ENCODE measurements at regions not wholly inside any gene's neighbourhood (a gene's known extent, or its start where the extent isn't known, plus 50 kb on each side); places are given as distances from the start of the nearest gene placed in this dataset.

DNA sequence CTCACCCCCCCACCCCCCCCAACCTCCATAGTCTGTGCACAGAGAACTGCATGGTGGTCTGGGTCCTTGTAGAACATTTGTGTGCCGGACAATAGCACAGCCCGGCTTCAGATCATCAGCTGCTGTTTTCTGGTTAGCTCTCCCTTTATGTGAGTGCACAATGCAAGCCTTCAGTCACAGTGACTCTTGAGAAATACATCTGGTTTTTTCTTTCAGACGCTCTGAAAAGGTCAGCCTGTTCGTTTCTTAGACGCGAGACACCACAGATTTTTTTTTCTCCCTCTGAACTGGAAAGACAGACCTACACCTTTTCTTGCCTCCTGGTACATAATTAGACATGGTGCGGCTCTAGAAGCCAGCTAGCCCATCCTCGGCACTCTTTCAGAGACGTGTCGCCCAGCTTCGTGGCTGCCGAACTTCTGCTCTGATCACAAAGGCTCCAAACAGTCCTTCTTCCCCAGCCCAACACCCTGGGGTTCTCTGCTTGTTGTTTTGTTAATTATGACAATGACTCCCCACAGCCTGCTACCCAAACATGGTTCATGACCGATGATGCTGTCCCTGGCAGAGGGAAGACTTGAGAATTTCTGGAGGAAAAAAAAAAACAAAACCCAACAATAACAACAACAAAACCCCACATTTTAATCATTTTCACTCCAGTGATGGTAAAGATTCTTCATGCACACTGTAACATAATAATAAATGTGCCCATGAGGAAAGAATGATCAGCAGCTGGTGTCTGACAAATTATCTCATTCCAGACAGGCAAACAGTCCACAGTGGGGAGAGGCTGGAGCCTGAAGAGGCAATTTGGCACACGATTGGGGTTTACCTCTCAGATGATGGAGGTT lies 241.4 kb upstream of the ZNF462 start:
- DNase-seq = no peak

DNA sequence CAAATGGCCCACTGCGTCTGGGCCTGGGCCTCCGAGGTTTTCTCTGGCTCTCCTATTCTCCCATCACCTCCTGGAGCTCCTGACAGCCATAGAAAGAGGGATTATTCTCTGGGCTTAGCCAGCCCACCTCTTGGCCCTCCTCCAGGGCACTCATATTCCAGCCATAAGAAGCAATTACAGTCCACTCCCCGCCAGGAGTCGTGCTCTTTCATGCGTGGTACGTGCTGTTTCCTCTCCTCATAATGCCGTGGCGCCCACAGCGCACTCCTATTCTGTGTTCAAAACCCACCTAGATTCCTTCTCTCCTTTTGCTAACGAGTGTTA lies 240.8 kb upstream of the ZNF462 start:
- no peak for DNase-seq

DNA sequence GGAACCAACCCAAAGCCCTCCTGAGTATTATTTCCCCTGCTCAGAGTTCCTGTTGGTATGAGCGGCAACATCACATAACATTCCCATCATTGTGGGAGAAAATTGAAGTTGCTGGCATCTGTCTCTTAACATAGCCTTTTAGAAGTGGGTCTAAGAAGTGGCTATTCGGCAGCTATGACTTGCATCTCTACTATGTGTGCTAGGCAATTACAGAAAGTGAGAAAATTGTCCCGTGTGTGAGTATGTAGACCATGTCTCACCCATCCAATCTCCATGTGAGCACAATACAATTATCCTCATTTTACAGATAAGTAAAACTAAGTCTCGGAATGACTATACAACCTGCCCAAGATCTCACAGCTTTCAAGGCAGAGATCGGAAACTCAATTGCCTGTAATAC lies 239.4 kb upstream of the ZNF462 start:
- no peak for DNase-seq

DNA sequence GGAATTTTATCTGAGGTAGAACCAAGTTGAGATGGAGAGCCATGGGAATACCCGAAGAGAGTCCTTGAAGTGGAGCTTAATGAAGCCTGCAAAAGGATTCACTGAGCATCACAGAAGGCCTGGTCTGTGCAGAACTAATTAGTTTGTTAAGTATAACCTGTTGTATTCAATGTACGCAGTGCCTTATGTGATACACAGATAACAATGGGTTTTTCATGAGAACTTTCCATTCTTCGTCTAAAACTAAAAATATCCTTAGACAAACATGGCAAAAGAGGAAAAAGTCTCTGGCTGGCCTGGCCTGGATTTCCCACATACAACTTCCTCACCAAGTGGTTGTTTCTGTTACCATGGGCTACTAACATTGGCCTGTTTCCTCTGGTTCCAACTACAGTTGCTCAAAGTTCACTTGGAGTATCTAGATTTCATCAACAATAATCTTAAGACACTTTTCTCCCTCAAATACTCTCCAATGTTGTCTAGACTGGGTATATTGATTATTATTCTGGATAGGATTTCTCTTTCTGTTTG lies 237.6 kb upstream of the ZNF462 start:
- DNase-seq = no peak

DNA sequence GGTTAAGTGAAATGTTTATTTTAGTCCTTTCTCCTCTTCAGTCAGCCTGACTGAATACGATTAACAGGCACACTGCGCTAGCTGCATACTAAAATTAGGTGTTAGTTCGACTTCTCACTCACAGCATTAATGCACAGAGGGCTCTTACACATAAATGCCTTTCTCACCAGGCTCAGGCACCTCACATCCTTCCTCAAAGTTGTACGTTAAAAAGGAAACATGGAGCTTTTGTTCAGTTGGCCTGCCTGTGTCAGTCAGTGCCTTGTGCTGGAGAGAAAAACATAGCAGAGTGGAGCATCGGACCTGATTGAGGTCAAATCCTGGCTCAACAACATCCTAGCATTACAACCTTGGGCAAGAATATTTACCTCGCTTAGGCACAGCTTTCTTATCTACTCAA lies 236.0 kb upstream of the ZNF462 start:
- DNase-seq = no peak

DNA sequence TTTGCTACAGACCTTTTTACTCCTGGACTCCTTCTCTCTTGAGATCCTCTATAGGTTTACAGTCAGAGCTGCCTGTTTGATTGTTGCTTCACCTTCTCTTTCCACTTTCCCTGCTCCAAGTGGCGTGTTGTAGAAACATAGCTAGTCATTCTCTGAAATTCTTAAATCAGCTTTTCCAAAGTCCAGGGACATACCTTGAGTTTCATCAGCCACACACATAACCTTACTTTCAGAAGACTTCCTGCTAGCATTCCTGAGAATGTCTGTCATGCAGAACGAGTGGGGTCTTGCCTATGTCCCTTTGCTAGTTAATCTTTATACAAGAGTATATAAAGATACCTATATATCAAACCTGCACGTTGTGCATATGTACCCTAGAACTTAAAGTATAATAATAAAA lies 230.3 kb upstream of the ZNF462 start:
- DNase-seq = no peak

DNA sequence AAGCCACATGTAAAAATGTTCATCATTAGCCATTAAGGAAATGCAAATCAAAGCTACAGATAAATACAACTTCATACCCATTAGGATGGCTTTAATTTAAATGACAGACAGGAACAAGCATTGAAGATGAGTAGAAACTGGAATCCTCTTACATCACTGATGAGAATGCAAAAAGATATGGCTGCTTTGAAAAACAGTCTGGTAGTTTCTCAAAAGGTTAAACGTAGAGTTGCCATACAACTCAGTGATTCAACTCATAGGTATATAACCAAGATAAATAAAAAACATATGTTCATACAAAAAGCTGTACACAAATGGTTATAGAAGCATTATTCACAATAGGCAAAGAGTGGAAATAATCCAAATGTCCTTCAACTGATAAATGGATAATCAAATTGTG lies 228.8 kb upstream of the ZNF462 start:
- DNase-seq = no peak

DNA sequence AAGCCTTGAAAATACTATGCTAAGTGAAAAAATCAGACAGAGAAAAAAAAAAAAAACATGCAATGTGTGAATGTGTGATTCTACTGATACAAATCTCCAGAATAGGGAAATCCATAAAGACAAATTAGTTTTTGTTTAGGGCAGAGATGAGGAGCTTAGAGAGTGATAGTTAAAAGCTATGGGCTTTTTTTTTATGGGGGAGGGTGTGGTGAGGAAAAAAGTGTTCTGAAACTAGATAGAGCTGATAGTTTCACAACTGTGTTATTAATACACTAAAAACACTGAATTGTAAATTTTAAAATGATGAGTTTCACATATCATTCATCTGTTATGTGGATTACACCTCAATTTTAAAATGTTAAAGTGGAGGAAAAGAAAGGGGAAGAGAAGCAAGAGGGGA lies 228.3 kb upstream of the ZNF462 start:
- no peak for DNase-seq

DNA sequence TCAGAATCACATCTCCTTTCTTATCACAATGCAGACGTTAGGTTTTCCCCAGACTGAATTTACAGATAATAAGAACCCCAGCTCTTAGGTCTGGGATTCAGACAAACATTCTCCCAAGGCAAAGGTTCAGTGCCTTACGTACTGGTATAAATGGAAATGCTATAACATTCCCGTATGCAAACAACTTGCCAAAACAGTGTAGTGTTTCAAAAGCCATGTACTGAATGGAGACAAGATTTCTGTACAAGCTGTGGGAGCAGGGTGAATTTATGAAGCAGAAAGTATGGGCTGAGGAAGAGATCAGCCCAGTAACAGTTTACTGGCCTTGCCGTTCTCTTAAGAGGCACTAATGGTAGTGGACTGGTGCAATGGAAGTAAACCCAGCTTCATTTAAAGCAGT lies 225.5 kb upstream of the ZNF462 start:
- no peak for DNase-seq

DNA sequence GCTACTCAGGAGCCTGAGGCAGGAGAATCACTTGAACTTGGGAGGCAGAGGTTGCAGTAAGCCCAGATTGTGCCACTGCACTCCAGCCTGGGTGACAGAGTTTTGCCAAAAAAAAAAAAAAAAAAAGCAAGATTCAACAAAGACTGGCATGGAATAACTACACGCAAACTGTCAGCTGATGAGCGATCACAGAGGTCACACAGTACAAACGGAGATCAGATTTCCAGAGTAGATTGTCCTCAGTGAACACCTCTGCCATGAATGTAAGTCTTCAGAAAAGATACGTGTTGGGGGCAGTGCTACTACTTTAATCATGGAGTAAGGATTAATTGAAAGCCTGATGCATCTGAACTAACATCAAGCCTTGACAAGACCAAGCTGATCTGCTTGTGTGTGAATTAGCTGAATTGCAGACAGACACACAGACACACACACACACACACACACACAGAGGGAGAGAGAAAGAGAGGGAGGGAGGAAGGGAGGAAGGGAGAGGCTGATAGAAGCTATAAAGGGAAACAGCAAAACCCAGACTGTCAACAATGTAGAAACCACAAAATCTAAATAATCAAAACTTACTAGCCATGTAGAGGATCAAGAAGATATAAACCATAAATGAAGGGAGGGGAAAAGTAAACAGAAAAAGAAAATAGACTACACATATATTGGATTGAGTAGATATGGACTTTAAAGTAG lies 222.9 kb upstream of the ZNF462 start:
- no peak for DNase-seq

DNA sequence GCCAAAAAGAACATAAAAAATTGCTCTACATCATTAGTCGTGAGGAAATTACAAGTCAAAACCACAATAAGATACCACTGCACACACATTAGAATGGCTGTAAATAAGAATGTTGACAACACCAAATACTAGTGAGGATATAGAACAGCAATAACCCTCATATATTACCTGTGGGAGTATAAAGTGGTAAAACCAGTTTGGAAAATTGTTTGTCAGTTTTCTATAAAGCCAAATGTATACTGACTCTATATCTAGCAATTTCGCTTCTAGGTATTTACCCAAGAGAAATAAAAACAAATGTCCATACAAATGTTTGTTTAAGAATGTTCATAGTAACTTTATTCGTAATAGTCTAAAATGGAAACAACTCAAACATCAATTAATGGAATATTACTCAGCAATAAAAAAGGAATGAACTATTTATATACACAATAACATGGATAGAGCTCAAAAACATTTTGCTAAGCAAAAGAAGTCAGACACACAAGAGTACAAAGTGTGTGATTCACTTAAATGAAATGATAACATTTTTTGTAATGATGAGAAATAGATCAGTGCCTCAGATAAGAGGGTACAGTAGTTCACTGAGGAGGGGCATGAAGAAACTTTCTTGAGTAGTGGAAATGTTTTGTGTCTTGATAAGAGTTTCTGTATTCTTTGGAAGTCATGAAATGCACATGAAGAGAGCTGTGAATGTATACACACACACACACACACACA lies 219.6 kb upstream of the ZNF462 start:
- DNase-seq = no peak

DNA sequence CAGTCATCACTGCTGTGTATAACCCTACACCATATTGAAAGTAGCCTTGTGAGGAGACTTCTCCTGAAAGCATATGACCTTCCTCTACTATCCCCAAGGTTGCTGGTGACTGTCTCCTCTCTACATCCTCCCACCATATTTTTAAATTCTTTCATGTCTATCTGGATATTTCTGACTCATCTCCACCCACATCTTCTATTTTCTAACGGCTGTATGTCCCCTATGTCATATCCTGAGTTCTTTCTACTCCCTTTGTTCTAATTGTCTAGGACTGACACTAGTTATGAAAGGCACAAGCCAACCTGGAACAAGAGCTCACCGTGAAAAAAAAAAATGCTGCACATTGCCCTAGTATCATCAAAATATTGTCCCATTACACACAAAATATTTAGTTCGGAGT lies 218.3 kb upstream of the ZNF462 start:
- no peak for DNase-seq

DNA sequence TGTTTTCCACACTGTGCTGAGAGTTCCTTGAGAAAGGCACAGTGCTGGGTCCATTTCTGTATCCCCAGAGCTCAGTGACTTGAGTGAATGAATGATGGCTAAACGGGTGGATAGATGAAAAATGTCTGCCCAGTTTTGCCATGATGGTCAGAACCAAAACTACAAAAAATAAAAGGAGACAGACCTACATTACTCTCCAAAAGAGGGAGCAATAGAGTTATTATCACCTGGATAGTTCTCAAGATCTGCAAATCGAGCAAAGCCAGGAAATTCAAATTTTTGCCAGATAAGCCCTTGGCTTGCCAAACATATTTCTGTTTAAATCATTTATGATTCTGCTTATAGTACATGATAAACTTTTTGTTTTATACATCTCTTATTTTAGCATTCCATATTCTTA lies 214.2 kb upstream of the ZNF462 start:
- no peak for DNase-seq

DNA sequence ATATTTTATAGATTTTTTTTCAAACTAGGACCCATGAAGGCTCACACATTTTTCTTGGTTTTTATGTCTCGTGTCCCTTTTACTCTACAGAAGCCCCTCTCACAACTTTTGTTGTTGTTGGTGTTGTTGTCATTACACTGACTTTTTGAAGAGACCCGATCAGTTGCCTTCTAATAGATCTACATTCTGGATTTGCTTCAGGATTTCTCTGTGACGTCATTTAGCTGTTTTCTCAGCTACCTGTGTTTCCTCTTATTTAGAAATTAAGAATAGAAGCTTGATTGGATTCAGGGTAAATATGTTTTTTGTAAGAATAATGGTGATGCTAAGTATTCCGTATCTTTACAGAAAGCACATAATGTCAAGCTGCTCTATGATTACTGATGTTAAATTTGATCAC lies 213.3 kb upstream of the ZNF462 start:
- DNase-seq = no peak

DNA sequence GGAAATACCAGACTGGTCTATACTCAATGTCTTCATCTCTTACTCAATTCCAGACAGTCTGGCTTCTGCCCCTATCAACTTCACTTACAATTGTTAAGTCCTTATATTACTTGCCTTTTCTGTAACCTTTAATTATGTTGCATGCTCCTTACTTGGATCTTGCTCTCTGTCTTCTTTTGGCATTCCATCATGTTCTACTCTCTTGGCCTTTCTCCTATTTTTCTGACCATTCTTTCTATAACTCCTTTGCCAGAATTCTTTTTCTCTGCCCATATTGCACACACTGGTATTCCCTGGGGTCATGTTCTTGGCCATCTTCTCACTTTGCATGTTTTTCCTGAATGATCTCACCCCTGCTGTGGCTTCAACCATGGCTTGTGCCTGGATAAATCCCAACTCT lies 209.8 kb upstream of the ZNF462 start:
- no peak for DNase-seq

DNA sequence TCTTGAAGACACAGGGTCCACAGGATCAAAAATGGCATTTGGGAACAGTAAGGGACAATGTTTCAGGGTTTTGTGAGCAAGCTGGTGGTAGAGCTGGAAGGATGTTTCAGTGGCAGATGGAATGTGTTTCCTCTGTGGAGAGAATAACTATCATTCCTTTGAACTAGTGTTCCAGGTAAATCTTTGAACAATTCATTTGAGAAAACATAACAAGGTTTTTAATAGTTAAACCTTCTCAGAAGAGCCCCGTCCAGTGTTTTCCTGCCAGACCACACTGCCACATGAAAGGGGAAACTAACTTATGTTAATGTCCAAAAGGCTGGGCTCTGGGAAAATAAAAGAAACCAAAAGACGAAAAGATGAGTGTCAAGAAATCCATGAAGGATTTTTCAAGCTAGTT lies 207.0 kb upstream of the ZNF462 start:
- DNase-seq = no peak

DNA sequence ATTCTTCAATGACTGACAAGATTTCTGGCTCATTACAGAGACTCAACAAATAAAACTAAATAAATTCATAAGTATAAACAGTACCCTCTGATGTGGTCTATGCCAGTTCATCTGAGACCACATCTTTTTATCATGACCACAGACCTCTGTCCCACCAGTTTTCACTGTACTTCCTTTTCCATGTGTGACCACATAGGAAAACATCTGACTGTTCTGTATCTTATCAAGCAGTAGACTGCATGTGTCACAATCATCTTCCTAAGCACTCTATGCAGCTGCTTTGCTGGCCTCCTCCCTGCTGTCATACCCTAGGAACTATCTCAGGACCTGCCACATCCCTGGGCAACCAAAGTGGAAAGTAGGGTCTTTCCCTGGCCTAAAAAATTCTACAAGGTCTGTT lies 205.0 kb upstream of the ZNF462 start:
- DNase-seq = no peak

DNA sequence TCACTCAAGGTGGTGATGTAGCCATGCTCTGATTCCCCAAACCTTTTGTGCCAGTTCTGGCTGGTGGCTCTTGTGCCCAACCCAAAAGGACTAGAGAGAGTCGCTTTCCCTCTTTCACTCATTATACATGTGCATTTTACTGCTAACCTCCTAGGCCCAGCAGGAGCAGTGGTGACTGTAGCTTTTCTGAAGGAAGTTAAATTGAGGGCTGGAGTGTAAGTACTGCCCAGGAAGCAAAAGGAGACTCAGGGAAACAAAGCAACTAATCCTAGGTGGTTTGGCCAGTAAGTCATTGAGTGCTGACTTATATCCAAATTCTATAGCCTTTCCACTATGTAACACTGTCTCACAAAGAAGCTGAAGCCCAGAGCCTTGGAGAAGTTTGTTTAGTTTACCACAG lies 194.4 kb upstream of the ZNF462 start:
- no peak for DNase-seq

DNA sequence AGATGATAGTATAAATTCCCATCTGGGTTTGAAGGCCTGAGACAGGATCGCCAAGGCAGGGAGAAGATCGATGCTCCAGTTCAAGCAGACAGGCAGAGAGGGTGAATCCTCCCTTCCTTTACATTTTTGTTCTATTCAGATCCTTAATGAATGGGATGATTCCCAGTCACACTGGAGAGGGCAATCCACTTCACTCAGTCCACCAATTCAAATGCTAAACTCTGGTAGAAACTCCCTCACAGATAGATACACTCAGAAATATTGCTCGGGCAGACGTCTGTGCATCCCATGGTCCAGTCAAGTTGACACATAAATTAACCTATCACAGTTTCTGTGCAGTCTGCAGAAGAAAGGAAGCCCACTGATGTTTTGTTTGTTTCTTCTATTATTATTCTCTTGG lies 193.1 kb upstream of the ZNF462 start:
- no peak for DNase-seq

DNA sequence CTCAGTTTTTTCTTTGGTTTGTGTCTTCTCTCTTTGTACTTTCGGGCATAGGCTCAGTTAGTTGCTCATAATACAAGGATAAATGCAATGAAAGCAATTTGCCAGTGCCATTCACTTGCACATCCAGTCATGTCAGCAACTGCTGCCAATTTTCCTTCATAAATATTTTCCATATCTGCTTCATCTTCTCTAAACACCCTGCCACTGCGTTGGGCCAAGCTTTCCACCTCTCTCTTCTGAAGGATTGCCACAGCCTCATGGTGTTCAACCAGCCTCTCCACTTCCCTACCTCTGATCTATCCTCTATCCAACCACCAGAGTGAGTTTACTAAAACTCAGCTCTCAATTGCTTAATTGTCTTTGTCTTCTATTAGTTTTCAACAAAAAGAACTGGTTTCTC lies 192.5 kb upstream of the ZNF462 start:
- DNase-seq = no peak

DNA sequence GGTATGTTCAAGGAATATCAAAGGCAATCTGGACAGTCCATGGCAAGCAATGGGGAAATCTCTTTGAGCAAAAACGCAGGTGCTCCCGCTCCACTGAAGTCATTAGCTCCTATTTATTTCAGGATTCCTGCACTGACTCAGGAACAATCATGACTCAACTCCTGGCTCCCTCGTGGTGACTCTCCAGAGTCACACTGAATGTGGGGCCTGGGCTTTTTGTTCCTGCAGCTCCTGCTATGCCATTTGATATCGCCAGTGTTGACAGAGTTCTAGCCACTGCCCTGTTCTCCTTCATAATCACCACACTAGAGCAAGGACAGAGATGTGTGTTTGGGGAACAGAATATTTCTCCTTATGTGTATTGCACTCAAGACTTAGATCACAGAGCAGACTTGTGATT lies 187.2 kb upstream of the ZNF462 start:
- DNase-seq = no peak

DNA sequence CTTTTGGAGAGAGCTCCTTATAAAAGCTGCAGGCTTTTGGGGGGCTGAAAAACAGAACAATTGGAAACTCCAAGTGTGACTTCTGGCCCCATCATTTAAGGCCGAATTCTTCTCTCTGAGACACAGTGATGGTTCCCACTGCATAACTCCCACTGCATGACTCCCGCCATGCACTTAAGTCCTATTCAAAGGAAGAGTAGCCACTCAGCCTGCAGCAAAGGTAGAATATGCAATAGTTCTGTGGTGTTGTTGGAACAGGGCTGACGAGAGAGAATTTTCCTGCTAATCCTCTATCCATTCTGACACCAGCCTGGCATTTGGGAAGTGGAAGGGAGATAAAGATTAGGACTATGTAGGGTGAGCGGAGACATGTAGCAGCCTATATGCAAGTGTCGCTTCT lies 185.6 kb upstream of the ZNF462 start:
- DNase-seq = no peak

DNA sequence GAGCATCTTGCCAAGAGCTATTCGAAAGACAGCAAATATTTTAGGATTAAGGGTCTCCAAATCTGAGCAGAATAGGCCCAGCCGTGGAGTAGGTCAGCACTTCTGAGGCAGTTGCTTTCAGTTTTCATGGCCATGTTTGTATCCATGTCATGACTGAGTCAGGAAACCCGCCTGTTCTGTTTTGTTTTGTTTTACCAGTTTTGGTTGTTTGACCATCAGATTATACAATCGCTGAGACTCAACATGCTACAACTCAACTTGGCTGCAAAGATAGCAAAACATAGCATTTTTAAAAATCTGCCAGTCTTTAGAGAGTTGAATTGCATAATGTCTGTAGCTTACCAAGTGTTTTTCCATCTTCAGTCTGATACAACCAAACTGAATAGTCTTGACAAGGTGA lies 185.1 kb upstream of the ZNF462 start:
- no peak for DNase-seq

DNA sequence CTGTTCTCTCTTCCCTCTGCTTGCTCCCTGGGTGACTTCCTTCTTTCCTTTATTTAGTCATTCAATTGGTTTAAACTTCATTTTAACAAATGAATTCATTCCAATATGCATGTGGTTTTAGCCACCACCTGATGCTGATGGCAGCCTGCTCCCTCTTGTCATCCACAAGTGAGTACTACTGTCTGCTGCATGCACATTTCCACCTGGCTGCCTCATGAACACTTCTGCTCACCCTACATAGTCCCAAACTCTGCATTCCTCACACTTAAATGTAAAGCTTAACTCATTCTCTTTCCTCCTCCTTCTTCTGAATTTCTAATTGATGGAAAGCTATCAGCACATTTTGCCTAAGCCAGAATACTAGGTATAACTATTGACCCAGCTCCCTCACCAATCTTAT lies 184.7 kb upstream of the ZNF462 start:
- no peak for DNase-seq
